ENCODE measurements at regions not wholly inside any gene's neighbourhood (a gene's known extent, or its start where the extent isn't known, plus 50 kb on each side); places are given as distances from the start of the nearest gene placed in this dataset.

DNA sequence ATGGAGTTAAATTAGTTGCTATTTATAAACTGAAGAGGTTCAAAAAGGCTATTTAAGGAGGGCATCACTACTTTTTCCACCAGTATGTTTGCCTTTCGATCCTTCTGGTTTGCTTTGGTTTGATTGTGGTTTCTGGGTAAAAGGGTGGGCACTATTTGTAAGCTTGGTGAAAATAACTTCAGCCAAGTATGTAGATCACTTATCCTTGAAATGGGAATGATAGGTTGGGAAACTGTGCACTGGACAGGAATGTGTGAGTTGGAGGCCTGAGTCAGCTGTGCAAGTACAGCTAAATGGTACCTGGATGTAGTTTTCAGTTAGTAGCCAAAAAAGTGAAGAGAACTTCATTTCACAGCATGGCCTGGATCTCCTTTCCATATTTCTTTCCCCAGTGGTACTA lies 466.2 kb downstream of the ENC1 start:
- no peaks in the 10 kb centered on the region for H3K27me3 ChIP-seq (ENCODE audit: control insufficient read depth, insufficient read depth, low read length)
- H3K36me3 ChIP-seq (ENCODE audit: control insufficient read depth, insufficient read depth, low read length) = no peaks in the 10 kb centered on the region
- no peak for TF ChIP-seq CTCF (IDR thresholded peaks at IDR 0.05; ENCODE audit: insufficient read depth, low read depth, low read length)
- POLR2A ChIA-PET = no interaction called here
- H3K4me3 ChIP-seq (ENCODE audit: low read depth, low read length) = no peak overlapping the region
- DNase-seq (ENCODE audit: low read depth) = no peak
- CTCF ChIA-PET = no interaction called here

- Histone ChIP-seq H3K27me3 (ENCODE audit: control insufficient read depth, insufficient read depth, low read length) (no peaks in the 10 kb centered on the region), H3K4me3 (ENCODE audit: low read depth, low read length) (no peak overlapping the region), H3K36me3 (ENCODE audit: control insufficient read depth, insufficient read depth, low read length) (no peaks in the 10 kb centered on the region)
- CTCF ChIA-PET = interaction anchor here (1.4 kb wide), 1 partner anchor 12 kb away, joined by 4 read pairs; no protein-coding TSS in a partner anchor
- POLR2A ChIA-PET = no interaction called here
- no peak for TF ChIP-seq CTCF (IDR thresholded peaks at IDR 0.05; ENCODE audit: insufficient read depth, low read depth, low read length)
- no peak for DNase-seq (ENCODE audit: low read depth)
Measured at GRCh38 chr5:74173665-74174064, 466.9 kb downstream of the ENC1 start.

GRCh38 chr5:74173241-74173640 lies 467.3 kb downstream of the ENC1 start:
- TF ChIP-seq CTCF (IDR thresholded peaks at IDR 0.05; ENCODE audit: insufficient read depth, low read depth, low read length) = no peak
- POLR2A ChIA-PET = no interaction called here
- DNase-seq (ENCODE audit: low read depth) = no peak
- Histone ChIP-seq H3K36me3 (ENCODE audit: control insufficient read depth, insufficient read depth, low read length) (no peaks in the 10 kb centered on the region), H3K4me3 (ENCODE audit: low read depth, low read length) (no peak overlapping the region), H3K27me3 (ENCODE audit: control insufficient read depth, insufficient read depth, low read length) (no peaks in the 10 kb centered on the region)
- CTCF ChIA-PET = interaction anchor here (1.4 kb wide), 1 partner anchor 12 kb away, joined by 4 read pairs; no protein-coding TSS in a partner anchor

GRCh38 chr5:74169701-74170100 lies 470.8 kb downstream of the ENC1 start:
- ChIA-PET POLR2A (no interaction called here), CTCF (interaction anchor here (0.9 kb wide), 1 partner anchor 454 kb away, joined by 3 read pairs; no protein-coding TSS in a partner anchor)
- no peak for DNase-seq (ENCODE audit: low read depth)
- Histone ChIP-seq H3K36me3 (ENCODE audit: control insufficient read depth, insufficient read depth, low read length) (no peaks in the 10 kb centered on the region), H3K4me3 (ENCODE audit: low read depth, low read length) (no peak overlapping the region), H3K27me3 (ENCODE audit: control insufficient read depth, insufficient read depth, low read length) (no peaks in the 10 kb centered on the region)
- no peak for TF ChIP-seq CTCF (IDR thresholded peaks at IDR 0.05; ENCODE audit: insufficient read depth, low read depth, low read length)

GRCh38 chr5:74167930-74168315 lies 472.6 kb downstream of the ENC1 start:
- no peak for TF ChIP-seq CTCF (IDR thresholded peaks at IDR 0.05; ENCODE audit: insufficient read depth, low read depth, low read length)
- Histone ChIP-seq H3K4me3 (ENCODE audit: low read depth, low read length) (no peak overlapping the region), H3K36me3 (ENCODE audit: control insufficient read depth, insufficient read depth, low read length) (no peaks in the 10 kb centered on the region), H3K27me3 (ENCODE audit: control insufficient read depth, insufficient read depth, low read length) (no peaks in the 10 kb centered on the region)
- ChIA-PET POLR2A (no interaction called here), CTCF (interaction anchor here (1.0 kb wide), 1 partner anchor 31 kb away, joined by 3 read pairs; no protein-coding TSS in a partner anchor)
- DNase-seq (ENCODE audit: low read depth) = no peak

Measured in BJ (cell line).